HG03439 (cell line): ENCODE measurements at regions not wholly inside any gene's neighbourhood (a gene's known extent, or its start where the extent isn't known, plus 50 kb on each side); places are given as distances from the start of the nearest gene placed in this dataset.
"Not testable (repeated sequence)": the region's sequence is repeated elsewhere in the genome, so short reads cannot be mapped to it uniquely, and the experiment has no call there.

Experiments used
- ATAC-seq: cut with Tn5 transposase; IDR thresholded peaks from one replicate; pipeline ENCODE4 v1.9.1; 2021; ENCODE audit warnings: mild to moderate bottlenecking, moderate library complexity; ENCODE audit not compliant: unreplicated experiment

GRCh38 chrX:140343226-140343868, 161.5 kb downstream of the SOX3 start:
- no peak for ATAC-seq

GRCh38 chrX:140342410-140342809, 162.5 kb downstream of the SOX3 start:
- no peak for ATAC-seq

GRCh38 chrX:140337263-140337662, 167.6 kb downstream of the SOX3 start:
- ATAC-seq: no peak

- no peak for ATAC-seq
Measured at GRCh38 chrX:140318296-140318695, 186.6 kb downstream of the SOX3 start.

- ATAC-seq: no peak
Measured at GRCh38 chrX:140317462-140317861, 187.4 kb downstream of the SOX3 start.

GRCh38 chrX:140298960-140299825, 205.7 kb downstream of the SOX3 start:
- ATAC-seq: no peak

GRCh38 chrX:140297273-140297672, 207.6 kb downstream of the SOX3 start:
- ATAC-seq: no peak

GRCh38 chrX:140292961-140293360, 211.9 kb downstream of the SOX3 start:
- ATAC-seq: no peak

- no peak for ATAC-seq
Measured at GRCh38 chrX:140292188-140292587, 212.7 kb downstream of the SOX3 start.

- ATAC-seq: no peak
Measured at GRCh38 chrX:140274811-140275525, 229.9 kb downstream of the SOX3 start.

GRCh38 chrX:140273921-140274320, 230.9 kb downstream of the SOX3 start:
- no peak for ATAC-seq

- ATAC-seq: no peak
Measured at GRCh38 chrX:140250391-140250790, 254.5 kb downstream of the SOX3 start.

- no peak for ATAC-seq
Measured at GRCh38 chrX:140249088-140249487, 255.8 kb downstream of the SOX3 start.

GRCh38 chrX:140229191-140229590, 263.9 kb upstream of the CXorf66 start:
- no peak for ATAC-seq

GRCh38 chrX:140226037-140226436, 260.7 kb upstream of the CXorf66 start:
- not testable (repeated sequence) for ATAC-seq

- ATAC-seq: not testable (repeated sequence)
Measured at GRCh38 chrX:140215894-140216293, 250.6 kb upstream of the CXorf66 start.

- ATAC-seq: not testable (repeated sequence)
Measured at GRCh38 chrX:140214518-140214917, 249.2 kb upstream of the CXorf66 start.

- no peak for ATAC-seq
Measured at GRCh38 chrX:140206657-140207056, 241.3 kb upstream of the CXorf66 start.

GRCh38 chrX:140190441-140191108, 225.3 kb upstream of the CXorf66 start:
- ATAC-seq: no peak

GRCh38 chrX:140180585-140180984, 215.3 kb upstream of the CXorf66 start:
- ATAC-seq: no peak

- no peak for ATAC-seq
Measured at GRCh38 chrX:140177821-140178220, 212.5 kb upstream of the CXorf66 start.
